ENCODE measurements at regions not wholly inside any gene's neighbourhood (a gene's known extent, or its start where the extent isn't known, plus 50 kb on each side); places are given as distances from the start of the nearest gene placed in this dataset.

DNA sequence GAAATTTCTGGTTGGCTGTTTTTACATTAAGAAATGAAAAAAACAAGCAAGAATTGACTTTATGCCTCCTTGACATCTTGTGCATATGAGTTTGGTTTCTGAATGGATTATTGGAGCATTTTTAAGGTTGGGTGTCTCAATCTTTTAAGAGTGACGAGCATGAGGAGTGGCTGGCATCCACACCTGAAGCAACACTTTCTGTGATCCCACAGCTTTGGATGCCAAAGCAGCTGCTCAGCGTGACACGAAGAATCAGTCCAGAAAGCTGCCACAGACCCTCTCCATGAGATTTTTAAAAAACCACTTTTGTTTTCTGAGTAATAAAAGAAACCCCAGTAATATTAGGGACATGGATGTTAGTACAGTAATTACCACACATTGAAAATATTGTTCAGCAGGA lies 154.5 kb downstream of the KLF13 start:
- TF ChIP-seq, protein P1, sequence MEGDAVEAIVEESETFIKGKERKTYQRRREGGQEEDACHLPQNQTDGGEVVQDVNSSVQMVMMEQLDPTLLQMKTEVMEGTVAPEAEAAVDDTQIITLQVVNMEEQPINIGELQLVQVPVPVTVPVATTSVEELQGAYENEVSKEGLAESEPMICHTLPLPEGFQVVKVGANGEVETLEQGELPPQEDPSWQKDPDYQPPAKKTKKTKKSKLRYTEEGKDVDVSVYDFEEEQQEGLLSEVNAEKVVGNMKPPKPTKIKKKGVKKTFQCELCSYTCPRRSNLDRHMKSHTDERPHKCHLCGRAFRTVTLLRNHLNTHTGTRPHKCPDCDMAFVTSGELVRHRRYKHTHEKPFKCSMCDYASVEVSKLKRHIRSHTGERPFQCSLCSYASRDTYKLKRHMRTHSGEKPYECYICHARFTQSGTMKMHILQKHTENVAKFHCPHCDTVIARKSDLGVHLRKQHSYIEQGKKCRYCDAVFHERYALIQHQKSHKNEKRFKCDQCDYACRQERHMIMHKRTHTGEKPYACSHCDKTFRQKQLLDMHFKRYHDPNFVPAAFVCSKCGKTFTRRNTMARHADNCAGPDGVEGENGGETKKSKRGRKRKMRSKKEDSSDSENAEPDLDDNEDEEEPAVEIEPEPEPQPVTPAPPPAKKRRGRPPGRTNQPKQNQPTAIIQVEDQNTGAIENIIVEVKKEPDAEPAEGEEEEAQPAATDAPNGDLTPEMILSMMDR (IDR thresholded peaks at IDR 0.05; ENCODE audit: poor library complexity) = no peak
- no peak for TF ChIP-seq EZH2 (IDR thresholded peaks at IDR 0.05; ENCODE audit: borderline replicate concordance)

Data from hepatocyte (in vitro differentiated cells).